Hepatic stellate cell (primary cell): ENCODE measurements at regions not wholly inside any gene's neighbourhood (a gene's known extent, or its start where the extent isn't known, plus 50 kb on each side); places are given as distances from the start of the nearest gene placed in this dataset.
"Not testable (repeated sequence)": the region's sequence is repeated elsewhere in the genome, so short reads cannot be mapped to it uniquely, and the experiment has no call there.

Source experiments
- DNase-seq: peaks from one replicate; pipeline ENCODE4 v3.0.0; 2011; ENCODE audit warnings: low spot score

- DNase-seq: peak; percentile 20
Measured at GRCh38 chr16:17556276-17557052, 85.7 kb upstream of the XYLT1 start.

- DNase-seq: peak; percentile 60
Measured at GRCh38 chr16:17555176-17555575, 84.4 kb upstream of the XYLT1 start.

- DNase-seq: no peak
Measured at GRCh38 chr16:17552351-17552750, 81.6 kb upstream of the XYLT1 start.

- not testable (repeated sequence) for DNase-seq
Measured at GRCh38 chr16:17551682-17552081, 80.9 kb upstream of the XYLT1 start.

- DNase-seq: no peak
Measured at GRCh38 chr16:17548825-17549224, 78.1 kb upstream of the XYLT1 start.

GRCh38 chr16:17544785-17545184 lies 74.0 kb upstream of the XYLT1 start:
- no peak for DNase-seq

GRCh38 chr16:17544304-17544703 lies 73.5 kb upstream of the XYLT1 start:
- DNase-seq: no peak

GRCh38 chr16:17543073-17543472 lies 72.3 kb upstream of the XYLT1 start:
- no peak for DNase-seq

GRCh38 chr16:17541324-17541723 lies 70.6 kb upstream of the XYLT1 start:
- no peak for DNase-seq

GRCh38 chr16:17538927-17539326 lies 68.2 kb upstream of the XYLT1 start:
- no peak for DNase-seq

GRCh38 chr16:17532338-17532995 lies 61.7 kb upstream of the XYLT1 start:
- no peak for DNase-seq

GRCh38 chr16:17529982-17530760 lies 59.4 kb upstream of the XYLT1 start:
- no peak for DNase-seq

- DNase-seq: no peak
Measured at GRCh38 chr16:17526956-17527937, 56.5 kb upstream of the XYLT1 start.

GRCh38 chr16:17524656-17525055 lies 53.9 kb upstream of the XYLT1 start:
- DNase-seq: no peak

- peak; percentile 42 for DNase-seq
Measured at GRCh38 chr16:17520561-17520960, 49.8 kb upstream of the XYLT1 start.
